PFSK-1 (cell line): ENCODE measurements at regions not wholly inside any gene's neighbourhood (a gene's known extent, or its start where the extent isn't known, plus 50 kb on each side); places are given as distances from the start of the nearest gene placed in this dataset.

Source experiments
- FOXP2 ChIP-seq: optimal IDR thresholded peaks from 2 replicates; pipeline ENCODE3; 2011; ENCODE audit warnings: borderline replicate concordance, control low read depth, inconsistent platforms; ENCODE audit not compliant: insufficient read depth; ENCODE audit errors: extremely low read length, extremely low read depth
- POLR2AphosphoS5 ChIP-seq: IDR thresholded peaks from 2 replicates; pipeline ENCODE4 v1.6.1; 2012; ENCODE audit warnings: low read depth, mild to moderate bottlenecking, control low read depth, low read length, moderate library complexity
- REST ChIP-seq, 2 experiments: IDR thresholded peaks; 2 replicates each; pipeline versions ENCODE4 v1.6.1 to v1.8.0; 2011 to 2012; ENCODE audit warnings: low read depth in 2 of 2, low read length in 2 of 2, control low read depth in 1 of 2, inconsistent platforms in 1 of 2, mild to moderate bottlenecking in 1 of 2, moderate library complexity in 1 of 2; ENCODE audit not compliant: insufficient read depth in 1 of 2
- SIN3A ChIP-seq: IDR thresholded peaks from 2 replicates; pipeline ENCODE4 v1.6.1; 2012; ENCODE audit warnings: mild to moderate bottlenecking, low read length, moderate library complexity, borderline replicate concordance; ENCODE audit not compliant: insufficient read depth
- TAF1 ChIP-seq: IDR thresholded peaks from 2 replicates; pipeline ENCODE4 v1.6.1; 2012; ENCODE audit warnings: low read length, control low read depth, borderline replicate concordance; ENCODE audit not compliant: insufficient read depth

GRCh38 chr10:107800061-107800460, 635.6 kb upstream of the SORCS1 start:
- TF ChIP-seq REST (IDR thresholded peaks at IDR 0.05; ENCODE audit: insufficient read depth in 1 of 2, low read depth in 2 of 2, low read length in 2 of 2), result no peak
- TF ChIP-seq SIN3A, result no peak
- TF ChIP-seq TAF1, result no peak
- no peak for TF ChIP-seq FOXP2
- TF ChIP-seq POLR2AphosphoS5, result no peak

- TF ChIP-seq FOXP2 (no peak), SIN3A (no peak), TAF1 (no peak), REST (IDR thresholded peaks at IDR 0.05; ENCODE audit: insufficient read depth in 1 of 2, low read depth in 2 of 2, low read length in 2 of 2) (no peak), POLR2AphosphoS5 (no peak)
These were observed 625.8 kb upstream of the SORCS1 start for GRCh38 chr10:107790271-107790670.

GRCh38 chr10:107771066-107771465, 606.6 kb upstream of the SORCS1 start:
- no peak for TF ChIP-seq POLR2AphosphoS5
- no peak for TF ChIP-seq SIN3A
- no peak for TF ChIP-seq TAF1
- TF ChIP-seq REST (IDR thresholded peaks at IDR 0.05; ENCODE audit: insufficient read depth in 1 of 2, low read depth in 2 of 2, low read length in 2 of 2), result no peak
- TF ChIP-seq FOXP2, result no peak

- TF ChIP-seq REST (IDR thresholded peaks at IDR 0.05; ENCODE audit: insufficient read depth in 1 of 2, low read depth in 2 of 2, low read length in 2 of 2) (no peak), TAF1 (no peak), POLR2AphosphoS5 (no peak), FOXP2 (no peak), SIN3A (no peak)
These were observed 602.7 kb upstream of the SORCS1 start for GRCh38 chr10:107767185-107767584.

- TF ChIP-seq SIN3A, result no peak
- no peak for TF ChIP-seq TAF1
- no peak for TF ChIP-seq FOXP2
- no peak for TF ChIP-seq POLR2AphosphoS5
These were observed 590.3 kb upstream of the SORCS1 start for GRCh38 chr10:107754814-107755213.

GRCh38 chr10:107749235-107749634, 584.7 kb upstream of the SORCS1 start:
- TF ChIP-seq REST (IDR thresholded peaks at IDR 0.05; ENCODE audit: insufficient read depth in 1 of 2, low read depth in 2 of 2, low read length in 2 of 2), result no peak
- no peak for TF ChIP-seq SIN3A
- TF ChIP-seq POLR2AphosphoS5, result no peak
- TF ChIP-seq TAF1, result no peak
- TF ChIP-seq FOXP2, result no peak
